PFSK-1 (cell line): ENCODE measurements at regions not wholly inside any gene's neighbourhood (a gene's known extent, or its start where the extent isn't known, plus 50 kb on each side); places are given as distances from the start of the nearest gene placed in this dataset.

Experiments
- POLR2AphosphoS5 ChIP-seq: IDR thresholded peaks from 2 replicates; pipeline ENCODE4 v1.6.1; 2012; ENCODE audit warnings: low read depth, mild to moderate bottlenecking, control low read depth, low read length, moderate library complexity
- TF ChIP-seq, protein P1 (sequence below), 2 experiments: IDR thresholded peaks; 2 replicates each; pipeline versions ENCODE4 v1.6.1 to v1.8.0; 2011 to 2012; ENCODE audit warnings: low read depth in 2 of 2, low read length in 2 of 2, control low read depth in 1 of 2, inconsistent platforms in 1 of 2, mild to moderate bottlenecking in 1 of 2, moderate library complexity in 1 of 2; ENCODE audit not compliant: insufficient read depth in 1 of 2

DNA sequence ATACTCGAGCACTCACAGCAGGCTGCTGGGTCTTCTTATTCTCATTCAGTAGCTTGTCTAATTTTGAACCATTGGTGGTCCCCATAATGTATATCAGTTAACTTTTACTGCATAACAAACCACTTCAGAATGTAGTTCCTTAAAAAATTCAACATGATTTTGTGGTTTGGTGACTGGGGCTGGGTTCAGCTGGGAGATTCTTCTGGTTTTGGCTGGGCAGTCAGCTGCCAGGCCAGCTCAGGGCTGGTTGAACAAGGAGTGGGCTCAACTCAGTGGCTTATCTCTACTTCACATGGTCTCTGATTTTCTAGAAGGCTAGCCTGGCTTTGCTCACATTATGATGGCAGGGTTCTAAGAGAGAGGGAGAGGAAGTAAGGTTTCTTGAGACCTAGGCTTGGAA, 292.4 kb upstream of the CHD6 start:
- TF ChIP-seq, protein P1, sequence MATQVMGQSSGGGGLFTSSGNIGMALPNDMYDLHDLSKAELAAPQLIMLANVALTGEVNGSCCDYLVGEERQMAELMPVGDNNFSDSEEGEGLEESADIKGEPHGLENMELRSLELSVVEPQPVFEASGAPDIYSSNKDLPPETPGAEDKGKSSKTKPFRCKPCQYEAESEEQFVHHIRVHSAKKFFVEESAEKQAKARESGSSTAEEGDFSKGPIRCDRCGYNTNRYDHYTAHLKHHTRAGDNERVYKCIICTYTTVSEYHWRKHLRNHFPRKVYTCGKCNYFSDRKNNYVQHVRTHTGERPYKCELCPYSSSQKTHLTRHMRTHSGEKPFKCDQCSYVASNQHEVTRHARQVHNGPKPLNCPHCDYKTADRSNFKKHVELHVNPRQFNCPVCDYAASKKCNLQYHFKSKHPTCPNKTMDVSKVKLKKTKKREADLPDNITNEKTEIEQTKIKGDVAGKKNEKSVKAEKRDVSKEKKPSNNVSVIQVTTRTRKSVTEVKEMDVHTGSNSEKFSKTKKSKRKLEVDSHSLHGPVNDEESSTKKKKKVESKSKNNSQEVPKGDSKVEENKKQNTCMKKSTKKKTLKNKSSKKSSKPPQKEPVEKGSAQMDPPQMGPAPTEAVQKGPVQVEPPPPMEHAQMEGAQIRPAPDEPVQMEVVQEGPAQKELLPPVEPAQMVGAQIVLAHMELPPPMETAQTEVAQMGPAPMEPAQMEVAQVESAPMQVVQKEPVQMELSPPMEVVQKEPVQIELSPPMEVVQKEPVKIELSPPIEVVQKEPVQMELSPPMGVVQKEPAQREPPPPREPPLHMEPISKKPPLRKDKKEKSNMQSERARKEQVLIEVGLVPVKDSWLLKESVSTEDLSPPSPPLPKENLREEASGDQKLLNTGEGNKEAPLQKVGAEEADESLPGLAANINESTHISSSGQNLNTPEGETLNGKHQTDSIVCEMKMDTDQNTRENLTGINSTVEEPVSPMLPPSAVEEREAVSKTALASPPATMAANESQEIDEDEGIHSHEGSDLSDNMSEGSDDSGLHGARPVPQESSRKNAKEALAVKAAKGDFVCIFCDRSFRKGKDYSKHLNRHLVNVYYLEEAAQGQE (IDR thresholded peaks at IDR 0.05; ENCODE audit: insufficient read depth in 1 of 2, low read depth in 2 of 2, low read length in 2 of 2): no peak
- TF ChIP-seq POLR2AphosphoS5: no peak
